H1 (cell line): ENCODE measurements at regions not wholly inside any gene's neighbourhood (a gene's known extent, or its start where the extent isn't known, plus 50 kb on each side); places are given as distances from the start of the nearest gene placed in this dataset.

ENCODE experiments used
- ATF3 ChIP-seq: IDR thresholded peaks from 2 replicates; pipeline ENCODE4 v1.6.1; 2011; ENCODE audit warnings: low read depth, mild to moderate bottlenecking, low read length; ENCODE audit not compliant: insufficient read depth
- CBX8 ChIP-seq: fragments of 300-800, 300-1000 bp; sonication (generic); IDR thresholded peaks from 2 replicates; pipeline ENCODE4 v1.7.1; 2016; ENCODE audit warnings: low read depth, low read length, borderline replicate concordance
- CHD2 ChIP-seq: IDR thresholded peaks from 2 replicates; pipeline ENCODE4 v1.6.1; 2012; ENCODE audit warnings: low read length, improper control_type of control experiment
- E2F6 ChIP-seq: IDR thresholded peaks from 2 replicates; pipeline ENCODE4 v1.6.1; 2012; ENCODE audit warnings: inconsistent platforms
- EGR1 ChIP-seq: IDR thresholded peaks from 2 replicates; pipeline ENCODE4 v1.6.1; 2011; ENCODE audit warnings: low read depth, low read length, borderline replicate concordance
- GABPA ChIP-seq: IDR thresholded peaks from 2 replicates; pipeline ENCODE4 v1.6.1; 2011; ENCODE audit warnings: mild to moderate bottlenecking, low read length, moderate library complexity, borderline replicate concordance; ENCODE audit not compliant: insufficient read depth
- KDM4A ChIP-seq: IDR thresholded peaks from one replicate; pipeline ENCODE4 v1.7.1; 2012; ENCODE audit warnings: low read depth, mild to moderate bottlenecking, moderate library complexity, low read length, inconsistent platforms; ENCODE audit not compliant: severe bottlenecking
- RAD21 ChIP-seq, 2 experiments: IDR thresholded peaks in 1 of 2; conservative IDR thresholded peaks in 1 of 2; 2 replicates each; pipeline ENCODE4 v1.6.1; 2011; ENCODE audit warnings: low read depth in 2 of 2, low read length in 2 of 2, improper control_type of control experiment in 1 of 2, inconsistent platforms in 1 of 2, mild to moderate bottlenecking in 1 of 2, moderate library complexity in 1 of 2
- TF ChIP-seq, protein P1 (sequence below): fragments of 300-600 bp; sonication (generic); IDR thresholded peaks from 2 replicates; pipeline ENCODE4 v1.7.1; 2012; ENCODE audit warnings: low read length, moderate library complexity, mild to moderate bottlenecking, inconsistent platforms; ENCODE audit not compliant: insufficient replicate concordance
- TF ChIP-seq, protein P2 (sequence below): IDR thresholded peaks from 2 replicates; pipeline ENCODE4 v1.6.1; 2012; ENCODE audit warnings: inconsistent platforms

GRCh38 chr3:4231041-4231440 is 72.1 kb upstream of the SETMAR start (continued):
- TF ChIP-seq, protein P1, sequence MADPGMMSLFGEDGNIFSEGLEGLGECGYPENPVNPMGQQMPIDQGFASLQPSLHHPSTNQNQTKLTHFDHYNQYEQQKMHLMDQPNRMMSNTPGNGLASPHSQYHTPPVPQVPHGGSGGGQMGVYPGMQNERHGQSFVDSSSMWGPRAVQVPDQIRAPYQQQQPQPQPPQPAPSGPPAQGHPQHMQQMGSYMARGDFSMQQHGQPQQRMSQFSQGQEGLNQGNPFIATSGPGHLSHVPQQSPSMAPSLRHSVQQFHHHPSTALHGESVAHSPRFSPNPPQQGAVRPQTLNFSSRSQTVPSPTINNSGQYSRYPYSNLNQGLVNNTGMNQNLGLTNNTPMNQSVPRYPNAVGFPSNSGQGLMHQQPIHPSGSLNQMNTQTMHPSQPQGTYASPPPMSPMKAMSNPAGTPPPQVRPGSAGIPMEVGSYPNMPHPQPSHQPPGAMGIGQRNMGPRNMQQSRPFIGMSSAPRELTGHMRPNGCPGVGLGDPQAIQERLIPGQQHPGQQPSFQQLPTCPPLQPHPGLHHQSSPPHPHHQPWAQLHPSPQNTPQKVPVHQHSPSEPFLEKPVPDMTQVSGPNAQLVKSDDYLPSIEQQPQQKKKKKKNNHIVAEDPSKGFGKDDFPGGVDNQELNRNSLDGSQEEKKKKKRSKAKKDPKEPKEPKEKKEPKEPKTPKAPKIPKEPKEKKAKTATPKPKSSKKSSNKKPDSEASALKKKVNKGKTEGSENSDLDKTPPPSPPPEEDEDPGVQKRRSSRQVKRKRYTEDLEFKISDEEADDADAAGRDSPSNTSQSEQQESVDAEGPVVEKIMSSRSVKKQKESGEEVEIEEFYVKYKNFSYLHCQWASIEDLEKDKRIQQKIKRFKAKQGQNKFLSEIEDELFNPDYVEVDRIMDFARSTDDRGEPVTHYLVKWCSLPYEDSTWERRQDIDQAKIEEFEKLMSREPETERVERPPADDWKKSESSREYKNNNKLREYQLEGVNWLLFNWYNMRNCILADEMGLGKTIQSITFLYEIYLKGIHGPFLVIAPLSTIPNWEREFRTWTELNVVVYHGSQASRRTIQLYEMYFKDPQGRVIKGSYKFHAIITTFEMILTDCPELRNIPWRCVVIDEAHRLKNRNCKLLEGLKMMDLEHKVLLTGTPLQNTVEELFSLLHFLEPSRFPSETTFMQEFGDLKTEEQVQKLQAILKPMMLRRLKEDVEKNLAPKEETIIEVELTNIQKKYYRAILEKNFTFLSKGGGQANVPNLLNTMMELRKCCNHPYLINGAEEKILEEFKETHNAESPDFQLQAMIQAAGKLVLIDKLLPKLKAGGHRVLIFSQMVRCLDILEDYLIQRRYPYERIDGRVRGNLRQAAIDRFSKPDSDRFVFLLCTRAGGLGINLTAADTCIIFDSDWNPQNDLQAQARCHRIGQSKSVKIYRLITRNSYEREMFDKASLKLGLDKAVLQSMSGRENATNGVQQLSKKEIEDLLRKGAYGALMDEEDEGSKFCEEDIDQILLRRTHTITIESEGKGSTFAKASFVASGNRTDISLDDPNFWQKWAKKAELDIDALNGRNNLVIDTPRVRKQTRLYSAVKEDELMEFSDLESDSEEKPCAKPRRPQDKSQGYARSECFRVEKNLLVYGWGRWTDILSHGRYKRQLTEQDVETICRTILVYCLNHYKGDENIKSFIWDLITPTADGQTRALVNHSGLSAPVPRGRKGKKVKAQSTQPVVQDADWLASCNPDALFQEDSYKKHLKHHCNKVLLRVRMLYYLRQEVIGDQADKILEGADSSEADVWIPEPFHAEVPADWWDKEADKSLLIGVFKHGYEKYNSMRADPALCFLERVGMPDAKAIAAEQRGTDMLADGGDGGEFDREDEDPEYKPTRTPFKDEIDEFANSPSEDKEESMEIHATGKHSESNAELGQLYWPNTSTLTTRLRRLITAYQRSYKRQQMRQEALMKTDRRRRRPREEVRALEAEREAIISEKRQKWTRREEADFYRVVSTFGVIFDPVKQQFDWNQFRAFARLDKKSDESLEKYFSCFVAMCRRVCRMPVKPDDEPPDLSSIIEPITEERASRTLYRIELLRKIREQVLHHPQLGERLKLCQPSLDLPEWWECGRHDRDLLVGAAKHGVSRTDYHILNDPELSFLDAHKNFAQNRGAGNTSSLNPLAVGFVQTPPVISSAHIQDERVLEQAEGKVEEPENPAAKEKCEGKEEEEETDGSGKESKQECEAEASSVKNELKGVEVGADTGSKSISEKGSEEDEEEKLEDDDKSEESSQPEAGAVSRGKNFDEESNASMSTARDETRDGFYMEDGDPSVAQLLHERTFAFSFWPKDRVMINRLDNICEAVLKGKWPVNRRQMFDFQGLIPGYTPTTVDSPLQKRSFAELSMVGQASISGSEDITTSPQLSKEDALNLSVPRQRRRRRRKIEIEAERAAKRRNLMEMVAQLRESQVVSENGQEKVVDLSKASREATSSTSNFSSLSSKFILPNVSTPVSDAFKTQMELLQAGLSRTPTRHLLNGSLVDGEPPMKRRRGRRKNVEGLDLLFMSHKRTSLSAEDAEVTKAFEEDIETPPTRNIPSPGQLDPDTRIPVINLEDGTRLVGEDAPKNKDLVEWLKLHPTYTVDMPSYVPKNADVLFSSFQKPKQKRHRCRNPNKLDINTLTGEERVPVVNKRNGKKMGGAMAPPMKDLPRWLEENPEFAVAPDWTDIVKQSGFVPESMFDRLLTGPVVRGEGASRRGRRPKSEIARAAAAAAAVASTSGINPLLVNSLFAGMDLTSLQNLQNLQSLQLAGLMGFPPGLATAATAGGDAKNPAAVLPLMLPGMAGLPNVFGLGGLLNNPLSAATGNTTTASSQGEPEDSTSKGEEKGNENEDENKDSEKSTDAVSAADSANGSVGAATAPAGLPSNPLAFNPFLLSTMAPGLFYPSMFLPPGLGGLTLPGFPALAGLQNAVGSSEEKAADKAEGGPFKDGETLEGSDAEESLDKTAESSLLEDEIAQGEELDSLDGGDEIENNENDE, result no peak
- no peak for TF ChIP-seq RAD21 (IDR thresholded peaks at IDR 0.05 in 1 of 2, conservative IDR thresholded peaks at IDR 0.05 in 1 of 2; ENCODE audit: low read depth in 2 of 2, low read length in 2 of 2)
- TF ChIP-seq CBX8, result no peak
- TF ChIP-seq KDM4A, result no peak
- TF ChIP-seq E2F6, result no peak
- TF ChIP-seq EGR1, result no peak
- no peak for TF ChIP-seq CHD2
- TF ChIP-seq ATF3, result no peak
- TF ChIP-seq GABPA, result no peak
- TF ChIP-seq, protein P2, sequence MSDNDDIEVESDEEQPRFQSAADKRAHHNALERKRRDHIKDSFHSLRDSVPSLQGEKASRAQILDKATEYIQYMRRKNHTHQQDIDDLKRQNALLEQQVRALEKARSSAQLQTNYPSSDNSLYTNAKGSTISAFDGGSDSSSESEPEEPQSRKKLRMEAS, result no peak
